ENCODE measurements at regions not wholly inside any gene's neighbourhood (a gene's known extent, or its start where the extent isn't known, plus 50 kb on each side); places are given as distances from the start of the nearest gene placed in this dataset.

- Histone ChIP-seq H3K4me1 (ENCODE audit: insufficient read depth) (no peaks in the 10 kb centered on the region), H3K9me2 (replicated peaks; ENCODE audit: insufficient read depth) (no peaks in the 10 kb centered on the region), H3K79me2 (no peaks in the 10 kb centered on the region), H3K4me3 (no peak overlapping the region), H2AFZ (no peak overlapping the region), H3K27me3 (no peaks in the 10 kb centered on the region), H3K27ac (no peak overlapping the region), H3K9me3 (ENCODE audit: low read depth) (no peaks in the 10 kb centered on the region), H3K36me3 (replicated peaks; ENCODE audit: insufficient read depth, low read depth) (no peaks in the 10 kb centered on the region), H3K4me2 (no peak overlapping the region), H4K20me1 (ENCODE audit: insufficient read depth, poor library complexity, severe bottlenecking) (no peaks in the 10 kb centered on the region)
- WGBS (ENCODE audit: low lambda C conversion rate, missing lambda C conversion rate): 97% methylated on average over 14 of the region's 14 CpGs
- no peak for DNase-seq (ENCODE audit: low spot score)
- TF ChIP-seq EZH2phosphoT487 (IDR thresholded peaks at IDR 0.05; ENCODE audit: low read depth, severe bottlenecking, unreplicated experiment) (no peak), EZH2 (IDR thresholded peaks at IDR 0.05; ENCODE audit: borderline replicate concordance) (no peak)
- TF ChIP-seq, protein P1, sequence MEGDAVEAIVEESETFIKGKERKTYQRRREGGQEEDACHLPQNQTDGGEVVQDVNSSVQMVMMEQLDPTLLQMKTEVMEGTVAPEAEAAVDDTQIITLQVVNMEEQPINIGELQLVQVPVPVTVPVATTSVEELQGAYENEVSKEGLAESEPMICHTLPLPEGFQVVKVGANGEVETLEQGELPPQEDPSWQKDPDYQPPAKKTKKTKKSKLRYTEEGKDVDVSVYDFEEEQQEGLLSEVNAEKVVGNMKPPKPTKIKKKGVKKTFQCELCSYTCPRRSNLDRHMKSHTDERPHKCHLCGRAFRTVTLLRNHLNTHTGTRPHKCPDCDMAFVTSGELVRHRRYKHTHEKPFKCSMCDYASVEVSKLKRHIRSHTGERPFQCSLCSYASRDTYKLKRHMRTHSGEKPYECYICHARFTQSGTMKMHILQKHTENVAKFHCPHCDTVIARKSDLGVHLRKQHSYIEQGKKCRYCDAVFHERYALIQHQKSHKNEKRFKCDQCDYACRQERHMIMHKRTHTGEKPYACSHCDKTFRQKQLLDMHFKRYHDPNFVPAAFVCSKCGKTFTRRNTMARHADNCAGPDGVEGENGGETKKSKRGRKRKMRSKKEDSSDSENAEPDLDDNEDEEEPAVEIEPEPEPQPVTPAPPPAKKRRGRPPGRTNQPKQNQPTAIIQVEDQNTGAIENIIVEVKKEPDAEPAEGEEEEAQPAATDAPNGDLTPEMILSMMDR (IDR thresholded peaks at IDR 0.05; ENCODE audit: poor library complexity): no peak
Observed at GRCh38 chr5:105640328-105640727, 2030.4 kb downstream of the EFNA5 start.

DNA sequence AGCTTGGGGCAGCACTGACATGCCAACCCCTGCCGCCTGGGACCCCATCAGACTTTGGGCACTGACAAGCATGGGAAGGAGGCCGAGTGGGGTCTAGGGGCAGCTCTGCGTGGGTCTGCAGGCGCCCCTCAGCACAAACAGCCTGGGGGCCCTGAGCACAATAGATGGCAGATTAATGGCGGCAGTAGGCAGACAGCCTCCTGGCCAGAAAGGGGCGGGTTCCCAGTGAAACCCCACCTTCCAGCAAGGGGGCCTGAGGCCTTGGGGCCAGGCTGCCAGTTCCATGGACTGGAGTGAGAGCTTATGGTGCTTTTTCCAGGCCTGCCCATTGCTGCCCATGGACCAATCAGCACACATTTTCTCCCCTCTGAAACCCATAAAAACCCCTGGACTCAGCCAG is 2031.2 kb downstream of the EFNA5 start:
- no peaks in the 10 kb centered on the region for H4K20me1 ChIP-seq (ENCODE audit: insufficient read depth, poor library complexity, severe bottlenecking)
- no peaks in the 10 kb centered on the region for H3K9me2 ChIP-seq (replicated peaks; ENCODE audit: insufficient read depth)
- no peak overlapping the region for H3K4me2 ChIP-seq
- H3K4me3 ChIP-seq: no peak overlapping the region
- 90% methylated on average over 6 of the region's 6 CpGs for WGBS (ENCODE audit: low lambda C conversion rate, missing lambda C conversion rate)
- no peak overlapping the region for H3K27ac ChIP-seq
- H3K4me1 ChIP-seq (ENCODE audit: insufficient read depth): no peaks in the 10 kb centered on the region
- H3K9me3 ChIP-seq (ENCODE audit: low read depth): no peaks in the 10 kb centered on the region
- no peaks in the 10 kb centered on the region for H3K79me2 ChIP-seq
- no peak for TF ChIP-seq EZH2 (IDR thresholded peaks at IDR 0.05; ENCODE audit: borderline replicate concordance)
- TF ChIP-seq, protein P1 (IDR thresholded peaks at IDR 0.05; ENCODE audit: poor library complexity): no peak
- TF ChIP-seq EZH2phosphoT487 (IDR thresholded peaks at IDR 0.05; ENCODE audit: low read depth, severe bottlenecking, unreplicated experiment): no peak
- H2AFZ ChIP-seq: no peak overlapping the region
- H3K27me3 ChIP-seq: no peaks in the 10 kb centered on the region
- DNase-seq (ENCODE audit: low spot score): no peak
- H3K36me3 ChIP-seq (replicated peaks; ENCODE audit: insufficient read depth, low read depth): no peaks in the 10 kb centered on the region

GRCh38 chr5:105639068-105639467 is 2031.7 kb downstream of the EFNA5 start:
- Histone ChIP-seq H3K36me3 (replicated peaks; ENCODE audit: insufficient read depth, low read depth) (no peaks in the 10 kb centered on the region), H3K4me2 (no peak overlapping the region), H2AFZ (no peak overlapping the region), H3K9me2 (replicated peaks; ENCODE audit: insufficient read depth) (no peaks in the 10 kb centered on the region), H3K79me2 (no peaks in the 10 kb centered on the region), H3K9me3 (ENCODE audit: low read depth) (no peaks in the 10 kb centered on the region), H3K4me3 (no peak overlapping the region), H3K27me3 (no peaks in the 10 kb centered on the region), H3K4me1 (ENCODE audit: insufficient read depth) (no peaks in the 10 kb centered on the region), H4K20me1 (ENCODE audit: insufficient read depth, poor library complexity, severe bottlenecking) (no peaks in the 10 kb centered on the region), H3K27ac (no peak overlapping the region)
- DNase-seq (ENCODE audit: low spot score): peak; percentile 5
- TF ChIP-seq EZH2phosphoT487 (IDR thresholded peaks at IDR 0.05; ENCODE audit: low read depth, severe bottlenecking, unreplicated experiment) (no peak), EZH2 (IDR thresholded peaks at IDR 0.05; ENCODE audit: borderline replicate concordance) (no peak)
- TF ChIP-seq, protein P1 (IDR thresholded peaks at IDR 0.05; ENCODE audit: poor library complexity): no peak
- WGBS (ENCODE audit: low lambda C conversion rate, missing lambda C conversion rate): 83% methylated on average over 9 of the region's 9 CpGs

- H3K27me3 ChIP-seq: no peaks in the 10 kb centered on the region
- DNase-seq (ENCODE audit: low spot score): no peak
- 94% methylated on average over 2 of the region's 2 CpGs for WGBS (ENCODE audit: low lambda C conversion rate, missing lambda C conversion rate)
- H2AFZ ChIP-seq: no peak overlapping the region
- no peaks in the 10 kb centered on the region for H3K9me2 ChIP-seq (replicated peaks; ENCODE audit: insufficient read depth)
- no peak for TF ChIP-seq EZH2phosphoT487 (IDR thresholded peaks at IDR 0.05; ENCODE audit: low read depth, severe bottlenecking, unreplicated experiment)
- TF ChIP-seq, protein P1 (IDR thresholded peaks at IDR 0.05; ENCODE audit: poor library complexity): no peak
- no peak for TF ChIP-seq EZH2 (IDR thresholded peaks at IDR 0.05; ENCODE audit: borderline replicate concordance)
- no peak overlapping the region for H3K4me2 ChIP-seq
- H3K9me3 ChIP-seq (ENCODE audit: low read depth): no peaks in the 10 kb centered on the region
- H3K4me3 ChIP-seq: no peak overlapping the region
- H3K79me2 ChIP-seq: no peaks in the 10 kb centered on the region
- H3K27ac ChIP-seq: no peak overlapping the region
- H3K4me1 ChIP-seq (ENCODE audit: insufficient read depth): no peaks in the 10 kb centered on the region
- H3K36me3 ChIP-seq (replicated peaks; ENCODE audit: insufficient read depth, low read depth): no peaks in the 10 kb centered on the region
- no peaks in the 10 kb centered on the region for H4K20me1 ChIP-seq (ENCODE audit: insufficient read depth, poor library complexity, severe bottlenecking)
Observed at GRCh38 chr5:105638437-105638836, 2032.3 kb downstream of the EFNA5 start.
